Liver (tissue), 3 donors: ENCODE measurements at regions not wholly inside any gene's neighbourhood (a gene's known extent, or its start where the extent isn't known, plus 50 kb on each side); places are given as distances from the start of the nearest gene placed in this dataset.

Experiments used
- ATF3 ChIP-seq: IDR thresholded peaks from 2 replicates; pipeline ENCODE4 v1.6.1; 2016; ENCODE audit warnings: antibody characterized with exemption
- CTCF ChIP-seq: fragments of 150-350 bp; IDR thresholded peaks from 2 replicates; pipeline ENCODE4 v1.5.1; 2017; ENCODE audit warnings: improper control_type of control experiment, low read depth, low read length; ENCODE audit not compliant: missing input control
- EGR1 ChIP-seq, 2 donors: IDR thresholded peaks; 2 replicates each; pipeline ENCODE4 v1.6.1; 2016 to 2018; ENCODE audit warnings: antibody characterized with exemption in 2 of 2, low read depth in 2 of 2
- FOXA1 ChIP-seq: IDR thresholded peaks from 2 replicates; pipeline ENCODE4 v1.6.1; 2016; ENCODE audit warnings: antibody characterized with exemption
- GABPA ChIP-seq, 2 donors: IDR thresholded peaks in 1 of 2; conservative IDR thresholded peaks in 1 of 2; 2 replicates each; pipeline ENCODE4 v1.6.1; 2016; ENCODE audit warnings: antibody characterized with exemption in 2 of 2, mild to moderate bottlenecking in 1 of 2, moderate library complexity in 1 of 2
- HNF4A ChIP-seq, 2 donors: conservative IDR thresholded peaks; 2 replicates each; pipeline ENCODE4 v1.6.1; 2016; ENCODE audit warnings: antibody characterized with exemption in 2 of 2, mild to moderate bottlenecking in 2 of 2
- HNF4G ChIP-seq: IDR thresholded peaks from 2 replicates; pipeline ENCODE4 v1.6.1; 2016; ENCODE audit warnings: antibody characterized with exemption
- JUND ChIP-seq, 2 donors: IDR thresholded peaks; 2 replicates each; pipeline ENCODE4 v1.6.1; 2016; ENCODE audit warnings: antibody characterized with exemption in 2 of 2
- MAX ChIP-seq: IDR thresholded peaks from 2 replicates; pipeline ENCODE4 v1.6.1; 2016; ENCODE audit warnings: antibody characterized with exemption
- REST ChIP-seq: IDR thresholded peaks from 2 replicates; pipeline ENCODE4 v1.6.1; 2016; ENCODE audit warnings: antibody characterized with exemption, mild to moderate bottlenecking
- SP1 ChIP-seq: IDR thresholded peaks from 2 replicates; pipeline ENCODE4 v1.6.1; 2018; ENCODE audit warnings: antibody characterized with exemption, mild to moderate bottlenecking
- TAF1 ChIP-seq: conservative IDR thresholded peaks from 2 replicates; pipeline ENCODE4 v1.6.1; 2016; ENCODE audit warnings: antibody characterized with exemption, mild to moderate bottlenecking
- YY1 ChIP-seq: IDR thresholded peaks from 2 replicates; pipeline ENCODE4 v1.6.1; 2016; ENCODE audit warnings: antibody characterized with exemption, mild to moderate bottlenecking
- ZBTB33 ChIP-seq: IDR thresholded peaks from 2 replicates; pipeline ENCODE4 v1.6.1; 2016; ENCODE audit warnings: antibody characterized with exemption
- donor health status: healthy.
- donor health status: healthy.

GRCh38 chr13:61358599-61358998 lies 57.0 kb downstream of the PCDH20 start:
- TF ChIP-seq REST (no peak), CTCF (no peak), HNF4A (conservative IDR thresholded peaks at IDR 0.05) (no peak), TAF1 (no peak), ATF3 (no peak), SP1 (no peak), FOXA1 (no peak), ZBTB33 (no peak), JUND (IDR thresholded peaks at IDR 0.05) (no peak), GABPA (IDR thresholded peaks at IDR 0.05 in 1 of 2, conservative IDR thresholded peaks at IDR 0.05 in 1 of 2) (no peak), MAX (no peak), EGR1 (IDR thresholded peaks at IDR 0.05; ENCODE audit: low read depth in 2 of 2) (no peak), YY1 (no peak), HNF4G (no peak)
